ENCODE measurements at regions not wholly inside any gene's neighbourhood (a gene's known extent, or its start where the extent isn't known, plus 50 kb on each side); places are given as distances from the start of the nearest gene placed in this dataset.
"Not testable (repeated sequence)": the region's sequence is repeated elsewhere in the genome, so short reads cannot be mapped to it uniquely, and the experiment has no call there.

DNA sequence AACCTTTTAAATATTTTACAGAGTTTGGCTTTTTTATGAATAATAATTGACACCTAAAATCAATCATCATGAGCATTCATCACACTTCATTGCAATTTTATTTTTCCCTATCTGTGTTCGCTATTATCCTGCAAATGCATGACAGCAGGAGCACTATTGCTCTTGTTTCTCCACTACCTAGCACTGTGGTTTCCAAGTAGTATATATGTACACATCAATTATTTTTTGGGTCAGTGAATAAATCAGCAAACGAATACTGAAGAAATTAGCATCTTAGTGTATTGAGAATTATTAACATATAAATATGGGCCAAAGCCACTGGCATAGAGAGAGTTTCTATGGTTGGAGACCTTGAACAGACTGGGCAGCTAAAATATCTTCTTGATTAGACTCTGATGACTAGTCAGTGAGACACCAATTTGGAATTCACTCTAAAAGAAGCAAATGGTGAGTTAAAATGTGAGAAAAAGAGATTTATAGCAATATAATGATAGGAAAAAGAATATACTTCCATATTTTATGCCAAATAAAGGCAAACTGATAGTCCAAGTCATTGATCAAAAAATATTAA is 731.1 kb upstream of the LUZP2 start:
- DNase-seq = no peak

DNA sequence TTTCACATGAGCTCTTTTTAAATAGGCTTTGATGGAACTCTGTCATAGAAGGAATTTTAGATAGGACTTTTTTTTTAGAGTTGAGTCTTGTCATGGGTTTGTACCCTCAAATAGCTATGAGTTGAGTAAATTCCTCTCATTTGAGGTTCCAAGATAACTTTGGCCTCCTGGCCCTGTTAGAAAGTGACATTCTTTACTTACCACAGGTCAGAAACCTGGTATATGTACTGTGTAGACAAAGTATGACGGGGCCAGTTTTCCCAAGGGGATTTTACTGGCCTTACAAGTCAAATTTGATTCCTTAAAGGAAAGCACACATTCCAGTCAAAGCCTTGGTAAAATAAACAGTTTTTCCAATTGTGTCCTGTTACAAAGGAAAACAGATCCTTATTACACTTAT is 729.3 kb upstream of the LUZP2 start:
- DNase-seq = no peak

- no peak for DNase-seq
Observed at GRCh38 chr11:23769214-23769613, 727.6 kb upstream of the LUZP2 start.

GRCh38 chr11:23772081-23772480 is 724.8 kb upstream of the LUZP2 start:
- DNase-seq = no peak

DNA sequence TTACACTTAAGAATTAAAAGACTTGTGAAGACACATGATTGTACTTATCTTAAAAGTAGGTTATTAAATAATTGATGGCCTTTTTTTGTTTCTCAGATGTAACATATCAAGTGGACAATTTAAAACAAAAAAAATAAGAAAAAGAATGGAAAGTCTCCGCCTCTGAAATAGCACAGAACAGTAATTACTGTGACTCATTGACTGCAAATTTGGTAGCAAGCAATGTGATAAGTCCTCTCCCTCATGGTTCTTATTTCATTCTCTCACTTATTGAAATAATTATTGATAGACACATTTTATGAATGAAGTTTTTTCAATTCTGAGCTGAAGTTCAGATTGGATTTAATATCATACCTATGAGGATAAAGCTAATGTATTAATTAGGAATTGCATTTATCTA is 717.9 kb upstream of the LUZP2 start:
- DNase-seq = no peak

GRCh38 chr11:23780231-23780630 is 716.6 kb upstream of the LUZP2 start:
- DNase-seq = no peak

- no peak for DNase-seq
Observed at GRCh38 chr11:23781803-23782560, 714.9 kb upstream of the LUZP2 start.

- DNase-seq = not testable (repeated sequence)
Observed at GRCh38 chr11:23786974-23787373, 709.9 kb upstream of the LUZP2 start.

- no peak for DNase-seq
Observed at GRCh38 chr11:23789200-23789853, 707.5 kb upstream of the LUZP2 start.

GRCh38 chr11:23789938-23790371 is 706.9 kb upstream of the LUZP2 start:
- DNase-seq = no peak

DNA sequence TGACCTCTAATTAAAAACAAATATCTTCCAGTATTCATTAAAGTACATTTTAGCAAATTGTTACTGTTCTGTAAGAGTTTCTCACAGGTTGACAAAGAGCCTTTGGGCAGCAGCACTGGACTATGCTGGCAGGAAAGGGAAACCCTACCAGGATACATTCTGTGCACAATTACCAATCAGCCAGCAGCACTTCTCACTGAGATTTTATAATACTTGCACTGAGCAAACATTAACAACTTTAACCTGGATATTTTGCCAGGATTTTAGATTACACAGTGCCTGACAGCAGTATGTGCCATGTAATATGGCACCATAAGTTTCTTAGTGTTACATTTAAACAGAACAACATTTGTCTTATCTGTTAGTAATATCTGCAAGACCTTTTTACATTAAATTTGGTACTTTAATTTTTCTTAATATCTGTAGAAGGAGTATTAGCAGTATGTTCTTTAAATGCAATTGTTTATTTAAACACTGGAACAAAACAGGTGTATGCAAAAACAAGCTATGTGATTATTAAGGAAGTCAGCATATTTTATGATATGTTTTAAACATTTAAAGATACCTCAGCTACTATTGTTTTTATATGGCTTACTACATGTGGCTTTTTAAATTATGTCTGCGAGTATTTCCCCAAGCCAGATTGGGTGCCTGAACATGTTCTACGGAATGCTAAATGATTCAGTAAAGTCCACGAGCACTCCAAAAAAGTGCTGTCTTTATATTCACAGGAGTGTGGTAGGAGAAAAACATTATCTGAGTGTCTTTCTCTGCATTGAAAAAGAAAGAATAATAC is 699.0 kb upstream of the LUZP2 start:
- no peak for DNase-seq

- not testable (repeated sequence) for DNase-seq
Observed at GRCh38 chr11:23834306-23834705, 662.5 kb upstream of the LUZP2 start.

GRCh38 chr11:23836981-23837380 is 659.9 kb upstream of the LUZP2 start:
- no peak for DNase-seq

- DNase-seq = no peak
Observed at GRCh38 chr11:23840872-23841271, 656.0 kb upstream of the LUZP2 start.

DNA sequence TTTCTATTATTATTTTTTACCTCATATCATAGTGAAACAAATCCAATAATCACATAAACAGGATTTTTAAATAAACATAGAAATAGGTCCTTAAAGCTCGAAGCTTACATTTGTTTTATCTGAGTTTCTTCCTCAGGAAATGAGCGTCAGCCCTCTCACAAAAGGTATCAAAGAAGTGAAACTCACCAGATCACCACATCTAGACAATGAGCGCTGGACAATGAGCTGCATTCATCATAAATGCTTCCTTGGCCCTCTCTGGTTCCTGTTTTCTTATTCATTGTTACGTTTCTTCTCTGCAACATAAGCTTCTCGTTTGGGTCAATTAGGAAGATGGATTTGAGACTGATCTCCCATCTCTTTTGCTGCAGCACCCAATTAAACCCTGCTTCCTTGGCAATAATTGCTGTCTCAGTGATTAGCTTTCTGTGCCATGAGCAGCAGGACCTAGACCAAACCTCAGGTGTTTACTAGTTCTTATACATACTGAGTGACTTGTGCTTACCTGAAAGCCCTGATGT is 649.9 kb upstream of the LUZP2 start:
- no peak for DNase-seq

DNA sequence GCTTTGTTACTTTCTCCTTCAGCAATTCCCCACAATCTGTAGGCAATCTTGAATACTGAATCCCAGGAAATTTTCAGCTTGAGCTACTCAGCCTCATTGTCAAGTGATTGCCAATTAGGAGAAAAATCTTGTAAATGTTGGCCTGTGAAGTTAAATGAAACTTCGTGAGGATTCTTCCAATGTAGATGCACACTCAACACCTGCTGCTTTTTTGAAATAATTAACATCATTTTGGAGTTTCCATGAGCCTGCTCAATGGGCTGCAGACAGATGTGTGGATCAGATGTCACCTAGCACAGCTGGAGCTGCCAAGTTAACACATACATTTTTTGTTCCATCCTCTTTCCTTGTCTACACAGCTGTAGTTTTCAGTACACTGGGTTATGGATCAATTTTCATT is 645.6 kb upstream of the LUZP2 start:
- no peak for DNase-seq

DNA sequence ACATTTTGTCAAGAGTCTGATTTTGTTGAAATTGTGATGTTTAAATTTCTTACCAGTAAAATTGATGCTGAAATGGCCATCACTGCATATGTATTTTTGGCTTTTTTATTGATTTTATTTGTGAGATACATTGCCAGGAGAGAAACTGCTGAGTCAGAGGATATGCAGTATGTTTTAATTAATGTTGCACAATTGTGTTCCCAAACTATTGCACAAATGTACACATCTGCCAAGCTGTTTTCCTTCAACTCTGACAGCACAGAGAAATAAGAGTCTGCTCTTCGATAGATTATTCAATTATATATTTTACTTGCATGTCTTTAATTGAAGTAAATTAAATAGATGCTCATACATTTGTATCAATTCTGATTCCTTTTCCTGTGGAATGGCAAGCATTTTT is 640.2 kb upstream of the LUZP2 start:
- DNase-seq = no peak

DNA sequence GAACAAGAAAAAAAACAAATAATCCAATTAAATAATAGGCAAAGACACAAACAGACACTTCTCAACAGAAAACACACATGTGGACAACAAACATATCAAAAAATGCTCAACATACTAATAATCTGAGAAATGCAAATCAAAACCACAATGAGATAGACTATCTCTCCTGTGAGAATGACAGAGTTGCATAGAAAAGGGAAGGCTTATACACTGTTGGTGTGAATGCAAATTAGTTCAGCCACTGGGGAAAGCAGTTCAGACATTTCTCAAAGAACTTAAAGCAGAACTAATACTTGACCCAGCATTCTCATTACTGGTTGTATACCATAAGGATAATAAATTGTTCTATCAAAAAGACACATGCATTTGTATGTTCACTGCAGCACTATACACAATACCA is 637.8 kb upstream of the LUZP2 start:
- no peak for DNase-seq

- no peak for DNase-seq
Observed at GRCh38 chr11:23861615-23862014, 635.2 kb upstream of the LUZP2 start.

DNA sequence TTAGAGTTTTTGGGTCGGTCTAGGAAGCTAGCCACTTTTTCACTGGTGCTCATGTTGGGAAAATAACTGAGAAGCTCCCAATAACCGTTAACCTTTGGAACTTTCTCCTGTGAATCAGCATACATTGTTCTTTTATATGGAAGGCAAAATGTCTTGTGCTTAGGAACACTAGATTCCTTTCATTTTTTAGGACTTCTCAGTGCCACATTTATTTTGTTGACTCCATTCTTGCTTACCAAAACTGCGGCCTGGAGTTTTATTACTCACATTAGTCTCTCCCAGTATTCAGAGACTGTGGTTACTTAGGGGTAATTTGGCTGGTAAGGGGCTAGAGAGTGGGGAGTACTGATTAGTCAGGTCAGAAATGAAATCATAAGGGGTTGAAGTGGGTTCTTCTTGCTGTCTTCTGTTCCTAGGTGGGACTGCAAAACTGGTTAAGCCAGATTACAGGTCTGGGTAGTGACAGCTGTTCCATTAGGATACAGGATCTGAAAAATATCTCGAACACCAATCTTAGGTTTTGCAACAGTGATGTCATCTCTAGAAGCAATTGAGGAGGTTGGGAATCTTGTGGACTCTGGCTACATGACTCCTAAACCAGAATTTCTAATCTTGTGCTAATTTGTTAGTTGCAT is 631.4 kb upstream of the LUZP2 start:
- no peak for DNase-seq

GRCh38 chr11:23866641-23867040 is 630.2 kb upstream of the LUZP2 start:
- DNase-seq = no peak

DNA sequence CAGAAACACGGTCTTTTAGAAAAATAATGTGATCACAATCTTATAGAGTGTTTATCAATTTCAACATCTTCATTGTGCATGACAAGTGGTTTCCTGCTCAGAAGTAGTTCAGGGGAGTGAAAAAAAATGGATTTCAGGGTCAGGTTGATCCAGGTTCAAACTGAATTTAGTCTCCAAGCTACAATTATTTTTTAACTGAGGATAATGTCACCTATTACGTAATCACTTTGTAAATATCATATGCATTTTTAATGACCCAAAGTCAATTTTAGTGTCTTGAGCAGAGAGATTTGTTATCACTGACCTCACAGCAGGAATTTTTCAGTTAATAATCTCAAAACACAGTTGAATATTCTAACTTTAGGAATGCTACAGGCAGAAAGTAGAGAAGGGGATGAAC is 627.2 kb upstream of the LUZP2 start:
- no peak for DNase-seq

Measured in left kidney (tissue), 1 donor.